ENCODE measurements at regions not wholly inside any gene's neighbourhood (a gene's known extent, or its start where the extent isn't known, plus 50 kb on each side); places are given as distances from the start of the nearest gene placed in this dataset.

DNA sequence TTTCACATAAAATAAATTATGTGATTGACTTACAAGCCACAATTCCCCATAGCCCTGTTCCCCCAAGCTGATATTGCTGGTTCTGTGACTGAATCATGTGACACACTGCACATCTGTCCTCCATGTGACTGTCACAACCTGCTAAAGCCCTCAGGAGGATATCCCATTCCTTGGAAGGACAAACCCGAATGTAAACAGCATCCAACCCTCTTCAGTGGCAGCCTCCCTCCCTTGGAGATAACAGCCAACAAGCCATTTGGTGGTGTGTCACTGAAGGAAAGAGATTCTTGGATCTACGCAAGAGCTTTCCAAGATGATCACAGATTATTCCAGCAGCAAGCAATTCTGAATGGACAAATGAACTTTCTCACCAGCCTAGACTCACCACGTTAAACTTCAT, 153.9 kb upstream of the TIAM1 start:
- DNase-seq, result no peak

DNA sequence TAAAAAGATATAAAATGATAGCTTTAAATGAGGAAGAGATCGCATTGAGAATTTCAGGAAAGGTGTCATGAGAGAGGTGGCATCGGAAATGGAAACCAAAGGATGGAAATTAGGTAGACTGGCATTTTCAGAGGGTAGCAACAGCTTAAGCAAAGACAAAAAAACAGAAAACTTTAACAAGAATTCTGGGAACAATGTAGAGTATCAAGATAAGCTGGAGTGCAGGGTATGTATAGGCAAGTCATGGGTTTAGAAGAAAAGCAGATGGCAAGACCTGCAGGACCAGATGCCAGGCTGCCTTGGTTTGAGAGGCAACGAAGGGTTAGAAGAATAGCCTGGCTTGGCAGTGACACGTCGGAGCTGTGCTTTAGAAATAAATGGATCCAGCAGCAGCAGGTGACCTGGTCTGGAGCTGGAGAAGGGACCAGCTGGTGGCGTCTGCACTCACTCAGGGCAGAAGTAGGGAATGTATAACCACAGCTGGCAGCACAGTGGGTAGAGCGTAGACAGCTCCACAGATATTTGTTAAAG, 149.4 kb upstream of the TIAM1 start:
- no peak for DNase-seq

DNA sequence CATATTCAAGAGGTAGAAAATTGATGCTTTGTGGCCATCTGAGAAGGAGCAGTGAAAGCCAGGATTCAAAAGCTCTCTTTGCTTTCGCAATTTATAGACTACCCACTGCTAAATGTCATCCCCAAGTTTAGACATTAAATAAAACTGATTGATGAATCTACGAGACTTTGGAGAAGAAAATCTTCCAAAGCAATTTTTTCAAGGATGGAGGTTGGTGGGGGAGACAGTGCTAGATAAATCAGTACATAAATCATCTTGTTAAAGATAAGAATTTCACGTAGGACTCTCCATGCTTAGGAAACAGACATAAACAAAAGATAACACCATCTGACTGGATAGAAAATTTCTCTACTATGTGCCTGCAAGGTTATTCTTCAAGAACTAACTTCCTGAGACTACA, 147.6 kb upstream of the TIAM1 start:
- no peak for DNase-seq

DNA sequence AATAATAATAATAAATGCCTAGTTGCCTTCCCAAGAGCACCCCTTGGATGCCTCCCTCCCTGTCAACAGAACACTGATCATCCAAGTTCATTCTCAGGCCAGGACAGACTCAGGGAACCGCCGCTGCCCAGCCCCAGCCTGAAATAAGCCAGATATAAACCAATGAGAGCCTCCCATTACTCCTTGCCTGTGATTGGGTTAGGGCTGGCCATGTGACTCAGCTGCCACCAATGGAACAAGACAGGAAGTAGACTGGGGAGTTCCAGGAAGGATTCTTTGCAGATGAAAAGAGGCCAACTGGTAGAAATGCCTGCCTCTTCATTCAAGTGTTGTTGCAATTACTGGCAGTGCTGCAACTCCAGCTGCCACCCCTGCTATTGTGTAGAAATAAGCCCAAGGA, 146.4 kb upstream of the TIAM1 start:
- no peak for DNase-seq

DNA sequence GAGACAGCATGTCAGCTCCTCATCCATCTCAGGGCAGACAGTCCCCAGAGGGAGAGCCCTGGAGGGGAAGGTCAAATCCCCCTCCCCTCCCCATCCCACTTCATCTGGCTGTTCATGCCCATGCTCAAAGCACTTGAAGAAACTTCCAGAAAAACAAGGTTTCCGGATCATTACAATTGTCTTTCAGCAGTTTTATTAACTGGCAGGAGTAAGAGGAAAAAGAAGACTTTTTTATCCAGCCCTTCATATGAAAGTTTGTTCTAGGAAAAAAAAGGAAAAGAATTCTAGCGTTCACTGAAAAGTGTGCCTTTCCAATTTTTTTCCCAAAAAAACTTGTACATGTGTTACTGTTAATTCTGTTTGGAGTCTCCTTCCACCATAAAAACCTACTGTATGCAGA, 145.7 kb upstream of the TIAM1 start:
- no peak for DNase-seq

DNA sequence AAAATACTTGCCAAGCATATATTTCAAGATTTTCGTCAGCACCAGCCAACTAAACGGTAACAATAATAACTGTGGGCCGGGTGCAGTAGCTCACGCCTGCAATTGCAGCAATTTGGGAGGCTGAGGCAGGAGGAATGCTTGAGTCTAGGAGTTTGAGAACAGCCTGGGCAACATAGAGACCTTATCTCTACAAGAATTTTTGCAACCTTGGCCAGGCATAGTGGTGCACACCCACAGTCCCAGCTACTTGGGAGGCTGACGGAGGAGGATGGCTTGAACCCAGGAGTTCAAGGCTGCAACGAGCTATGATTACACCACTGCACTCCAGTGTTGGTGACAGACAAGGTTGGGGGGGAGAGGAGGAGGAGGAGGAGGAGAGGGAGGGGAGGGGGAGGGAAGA, 145.0 kb upstream of the TIAM1 start:
- DNase-seq, result no peak

DNA sequence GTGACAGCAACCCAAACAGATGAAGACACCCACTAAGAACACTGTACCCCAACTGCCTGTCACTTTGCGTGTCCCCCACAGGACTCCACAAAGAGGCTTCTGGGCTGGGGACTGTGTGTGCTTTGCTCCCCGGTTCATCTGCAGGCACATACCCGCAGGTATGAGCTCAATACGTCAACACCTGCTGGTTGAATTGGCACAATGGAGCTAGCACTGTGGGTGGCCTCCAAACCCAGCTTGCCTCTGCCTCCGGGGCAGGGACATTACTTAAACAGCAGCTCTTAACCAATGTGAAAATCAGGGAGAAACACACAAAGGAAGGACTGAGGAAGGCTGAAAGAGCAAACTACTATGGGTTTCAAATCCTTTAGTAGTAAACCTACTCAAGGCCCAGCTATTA, 140.2 kb upstream of the TIAM1 start:
- DNase-seq, result no peak

DNA sequence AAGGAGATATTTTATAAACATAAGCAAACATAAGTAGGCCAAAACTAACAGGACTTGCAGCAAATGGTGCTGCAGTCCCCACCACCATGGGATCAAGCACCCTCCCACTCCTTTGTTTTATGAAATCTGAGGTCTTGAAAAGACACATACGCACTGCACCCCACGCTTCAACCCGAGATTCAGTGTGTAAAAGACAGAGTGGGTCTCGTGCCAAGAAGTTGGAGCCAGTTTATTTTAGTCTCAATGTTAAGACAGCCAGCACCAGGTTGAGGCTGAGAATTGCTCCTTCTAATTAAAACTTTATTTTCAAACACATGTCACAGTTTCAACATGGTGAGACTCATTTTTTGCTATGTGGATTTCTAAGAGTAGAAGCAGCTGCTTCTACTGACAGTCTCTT, 139.1 kb upstream of the TIAM1 start:
- no peak for DNase-seq

DNA sequence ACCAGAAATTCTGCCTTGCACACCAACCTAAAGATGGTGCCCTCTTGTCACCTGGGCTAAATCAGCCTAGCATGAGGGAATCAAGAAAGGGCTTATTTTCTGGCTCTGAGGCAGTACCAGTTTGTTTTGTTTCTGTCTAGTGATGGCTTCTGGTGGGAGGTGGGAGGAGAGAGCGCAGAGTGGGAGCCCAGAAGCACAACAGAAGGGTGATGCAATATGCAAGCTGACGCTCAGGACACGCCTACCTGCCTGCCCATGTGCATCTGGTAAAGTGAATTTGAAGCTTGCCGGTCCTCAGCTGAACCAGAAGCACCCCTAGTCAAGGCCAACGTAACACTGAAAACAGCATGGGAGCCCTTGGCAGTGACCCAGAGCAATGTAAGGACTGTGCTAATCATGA, 138.4 kb upstream of the TIAM1 start:
- no peak for DNase-seq

DNA sequence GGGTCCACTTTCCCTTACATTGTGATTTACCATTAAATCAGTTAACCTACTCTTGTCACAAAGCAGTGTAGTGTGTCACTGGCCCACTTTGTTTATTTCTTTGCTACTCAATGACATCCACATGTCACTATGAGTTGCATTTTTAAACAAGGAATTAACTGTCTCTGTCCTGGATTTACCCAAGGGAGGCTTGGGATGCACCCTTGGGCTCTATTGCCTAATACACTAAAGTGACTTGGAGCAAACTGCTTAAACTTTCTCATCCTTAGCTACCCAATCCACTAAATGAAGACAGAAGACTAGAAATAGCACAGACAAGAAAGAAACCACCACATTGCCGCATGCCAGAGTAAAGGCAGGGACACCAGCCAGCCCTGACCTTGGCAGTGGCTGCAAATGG, 136.2 kb upstream of the TIAM1 start:
- no peak for DNase-seq

DNA sequence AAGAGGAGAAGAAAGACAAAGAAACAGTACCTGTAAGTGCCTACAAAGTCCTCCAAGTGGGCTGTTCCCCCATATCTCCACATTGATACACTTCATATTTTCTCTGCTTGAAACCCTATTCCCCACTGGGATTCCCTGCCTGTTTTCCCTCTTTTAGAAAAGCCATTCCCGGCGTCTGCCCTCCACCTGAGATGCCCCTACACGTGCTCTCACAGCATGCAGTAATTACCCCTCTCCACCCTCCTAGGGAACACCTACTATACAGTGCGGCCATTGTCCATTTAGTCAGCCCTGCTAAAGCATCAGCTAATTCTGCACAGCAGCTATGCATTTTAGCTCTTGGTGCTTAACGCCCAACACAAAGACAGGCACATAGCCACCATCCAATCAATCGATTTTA, 135.7 kb upstream of the TIAM1 start:
- DNase-seq, result no peak

DNA sequence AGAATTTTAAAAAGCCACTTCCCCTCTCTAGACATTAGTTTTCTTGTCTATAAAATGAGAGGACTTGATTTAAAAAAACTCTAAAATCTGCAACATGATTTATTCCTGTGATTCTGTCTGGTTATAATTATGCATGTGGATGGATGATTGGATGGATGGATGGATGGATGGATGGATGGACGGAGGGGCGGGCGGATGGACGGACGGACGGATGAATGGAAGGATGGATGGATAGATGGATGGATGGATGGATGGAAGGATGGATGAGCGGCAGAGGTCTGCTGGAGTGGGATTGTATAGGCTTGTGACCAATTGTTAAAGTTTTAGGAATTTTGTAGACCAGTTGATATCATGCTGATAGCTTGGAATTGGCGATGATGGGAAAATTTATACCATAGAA, 135.2 kb upstream of the TIAM1 start:
- DNase-seq, result no peak

DNA sequence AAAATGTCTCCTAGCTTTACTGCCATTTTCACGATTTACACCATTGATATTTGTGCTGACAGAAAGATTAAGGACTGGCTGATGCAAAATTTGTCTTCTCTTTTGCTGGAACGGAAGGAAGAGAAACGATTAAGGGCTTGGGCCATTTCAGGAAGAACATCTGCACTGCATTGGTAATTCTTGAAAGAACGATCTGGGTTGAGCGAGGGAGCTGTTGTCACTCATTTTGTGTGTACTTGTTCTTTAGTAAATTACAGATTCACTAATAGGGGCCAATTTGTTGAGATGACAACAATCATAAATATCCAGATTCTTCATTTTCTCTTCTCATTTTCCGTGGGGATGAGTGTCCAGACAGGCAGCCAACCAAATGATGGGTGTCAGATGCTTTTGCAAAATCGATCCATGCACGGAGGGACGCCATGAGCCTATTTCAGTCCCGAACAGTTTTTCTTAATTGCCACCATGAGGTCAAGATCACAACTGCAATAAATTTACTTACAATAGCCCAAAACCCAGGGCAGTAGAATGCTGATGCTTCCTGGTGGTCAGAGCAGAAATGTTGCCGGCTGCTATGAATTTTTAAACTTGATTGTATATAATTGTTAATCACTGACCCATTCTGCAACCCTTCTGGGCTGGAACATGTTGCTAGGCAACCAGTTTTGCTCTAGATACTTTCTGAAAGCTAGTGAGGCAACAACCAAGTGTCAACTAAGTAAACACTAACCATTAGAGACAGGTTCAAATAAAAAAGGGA, 132.4 kb upstream of the TIAM1 start:
- no peak for DNase-seq

DNA sequence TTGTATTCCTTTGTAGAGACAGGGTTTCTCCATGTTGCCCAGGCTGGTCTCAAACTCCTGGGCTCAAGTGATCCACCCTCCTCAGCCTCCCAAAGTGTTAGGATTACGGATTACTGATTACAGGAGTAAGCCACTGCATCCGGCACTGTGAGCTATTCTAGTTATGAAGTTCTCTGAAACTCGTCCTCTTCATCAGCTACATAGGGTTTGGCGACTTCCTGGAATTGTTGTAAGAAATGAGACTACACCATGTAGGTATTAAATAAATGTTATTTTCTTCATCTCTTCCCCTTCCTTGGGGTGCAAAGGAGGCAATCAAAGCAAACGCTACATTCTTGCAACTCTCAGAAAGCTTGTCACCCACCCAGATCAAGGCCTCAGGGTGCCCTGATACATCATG, 131.2 kb upstream of the TIAM1 start:
- no peak for DNase-seq

DNA sequence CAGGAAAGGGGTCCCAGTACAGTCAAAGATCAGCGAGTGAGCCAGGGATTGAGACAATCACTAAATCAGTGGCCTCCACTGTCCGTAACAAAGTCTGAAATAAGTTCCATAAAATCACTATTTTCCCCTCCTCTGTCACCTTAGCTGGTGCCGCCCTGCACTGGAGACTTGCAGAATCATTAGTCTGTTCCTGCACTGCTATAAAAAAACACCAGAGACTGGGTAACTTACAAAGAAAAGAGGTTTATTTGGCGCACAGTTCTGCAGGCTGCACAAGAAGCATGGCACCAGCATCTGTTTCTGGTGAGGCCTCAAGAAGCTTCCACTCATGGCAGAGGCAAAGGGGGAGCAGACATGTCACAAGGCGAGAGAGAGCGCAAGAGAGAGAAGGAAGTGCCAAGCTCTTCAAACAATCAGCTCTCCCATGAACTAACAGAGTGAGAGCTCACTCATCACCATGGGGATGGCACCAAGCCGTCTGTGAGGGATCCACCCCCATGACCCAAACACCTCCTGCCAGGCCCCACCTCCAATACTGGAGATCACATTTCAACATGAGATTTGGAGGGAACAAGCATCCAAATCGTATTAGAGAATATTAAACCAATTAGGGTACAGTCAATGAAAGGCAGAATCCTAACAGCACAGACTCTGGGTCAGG, 129.8 kb upstream of the TIAM1 start:
- no peak for DNase-seq

DNA sequence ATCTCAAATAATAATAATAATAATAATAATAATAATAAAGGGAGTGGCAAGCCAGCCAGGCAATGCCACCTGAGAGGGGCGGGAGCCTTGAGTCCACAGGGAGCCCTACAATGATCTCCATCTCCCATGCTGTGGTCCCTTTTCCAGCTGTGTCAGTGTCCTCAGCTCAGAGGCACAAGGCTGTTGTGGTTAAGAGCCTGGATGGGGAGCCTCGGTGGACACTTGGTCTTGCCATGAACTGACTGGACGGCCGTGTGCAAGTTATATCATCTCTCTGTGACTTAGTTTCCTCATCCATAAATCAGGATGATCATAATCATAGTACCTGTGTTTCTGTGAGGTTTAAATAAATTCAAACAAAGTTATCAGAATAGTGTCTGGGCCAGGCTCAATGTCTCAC, 127.8 kb upstream of the TIAM1 start:
- DNase-seq, result no peak

DNA sequence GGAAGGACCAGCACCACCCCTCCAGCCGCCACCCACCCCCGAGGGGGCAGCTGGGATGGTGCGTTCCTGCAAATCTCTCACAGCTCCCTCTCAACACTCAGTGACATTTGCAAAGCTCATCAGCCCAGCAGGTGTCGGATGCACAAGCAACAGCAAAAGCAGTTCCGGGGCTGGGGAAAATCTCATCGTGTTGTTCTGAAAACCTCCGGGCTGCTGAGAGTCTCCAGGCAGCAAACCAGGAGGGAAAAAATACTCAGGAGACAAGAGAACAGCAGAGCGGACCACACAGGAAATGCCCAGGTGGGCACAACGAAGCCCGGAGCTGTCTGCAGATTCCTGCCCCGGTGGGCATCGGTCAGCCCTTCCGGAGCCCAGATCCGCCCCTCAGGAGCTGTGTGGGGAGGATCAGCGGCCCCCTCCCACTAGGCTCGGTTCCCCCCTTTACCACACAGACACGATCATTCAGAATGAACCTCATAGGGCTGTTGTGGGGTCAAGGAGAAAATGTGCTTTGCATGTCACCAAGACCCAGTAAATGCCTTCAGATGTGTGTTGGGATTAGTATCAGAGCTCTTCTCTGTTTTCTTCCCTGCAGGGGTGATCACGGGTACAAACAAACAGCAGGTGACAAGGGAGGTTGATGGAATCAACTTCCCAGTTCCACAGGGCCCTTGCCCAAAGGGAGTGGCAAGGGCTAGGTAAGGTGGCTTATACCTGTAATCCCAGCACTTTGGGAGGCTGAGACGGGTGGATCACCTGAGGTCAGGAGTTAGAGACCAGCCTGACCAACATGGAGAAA, 127.0 kb upstream of the TIAM1 start:
- DNase-seq, result no peak

DNA sequence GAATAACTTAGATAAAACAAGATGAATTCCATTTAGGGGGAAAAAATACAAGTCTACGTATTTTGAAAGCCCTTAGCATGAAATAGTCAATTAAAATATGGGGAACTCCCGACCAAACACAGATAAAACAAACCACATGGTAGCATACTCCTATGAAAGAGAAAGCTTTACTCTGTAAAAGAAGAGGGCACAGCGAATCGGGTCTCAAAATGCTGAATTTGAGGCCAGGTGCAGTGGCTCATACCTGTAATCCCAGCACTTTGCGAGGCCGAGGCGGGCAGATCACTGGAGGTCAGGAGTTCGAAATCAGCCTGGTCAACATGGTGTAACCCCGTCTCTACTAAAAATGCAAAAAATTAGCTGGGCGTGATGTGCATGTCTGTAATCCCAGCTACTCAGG, 116.9 kb upstream of the TIAM1 start:
- no peak for DNase-seq

DNA sequence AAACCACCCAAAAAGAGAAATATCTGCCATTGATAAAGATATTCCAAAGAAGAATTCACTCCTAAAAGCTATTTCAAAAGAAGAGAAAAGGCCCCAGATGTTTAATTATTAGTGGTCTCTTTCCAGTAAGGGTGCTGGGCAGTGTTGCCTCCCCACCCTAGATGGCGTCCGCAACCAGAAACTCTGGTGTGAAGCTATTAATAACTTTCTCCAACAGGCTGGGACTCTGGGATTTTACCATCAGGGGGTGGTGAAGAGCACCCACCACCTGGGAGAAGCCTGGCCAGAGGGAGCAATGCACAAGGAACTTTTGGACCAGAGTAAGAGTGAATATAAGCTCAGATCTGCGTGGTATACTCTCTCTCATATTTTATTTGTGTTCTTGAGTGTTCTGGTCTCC, 115.4 kb upstream of the TIAM1 start:
- DNase-seq, result no peak

DNA sequence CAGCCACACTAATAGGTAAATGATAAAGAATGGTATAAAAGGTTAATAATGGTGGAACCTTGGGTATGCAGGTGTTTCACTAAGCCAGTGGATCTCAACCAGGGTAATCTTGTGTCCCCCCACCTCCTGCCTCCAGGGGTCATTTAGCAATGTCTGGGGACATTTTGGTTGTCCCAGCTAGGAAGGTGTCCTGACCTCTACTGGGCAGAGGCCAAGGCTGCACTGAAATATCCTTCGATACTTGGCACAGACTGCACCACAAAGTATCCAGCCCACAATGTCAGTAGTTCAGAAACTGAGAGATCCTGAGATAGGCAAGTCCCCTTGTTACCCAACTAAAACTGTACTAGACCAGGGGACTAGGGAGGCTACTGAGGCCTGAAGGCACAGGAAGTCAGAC, 113.6 kb upstream of the TIAM1 start:
- DNase-seq, result no peak

DNA sequence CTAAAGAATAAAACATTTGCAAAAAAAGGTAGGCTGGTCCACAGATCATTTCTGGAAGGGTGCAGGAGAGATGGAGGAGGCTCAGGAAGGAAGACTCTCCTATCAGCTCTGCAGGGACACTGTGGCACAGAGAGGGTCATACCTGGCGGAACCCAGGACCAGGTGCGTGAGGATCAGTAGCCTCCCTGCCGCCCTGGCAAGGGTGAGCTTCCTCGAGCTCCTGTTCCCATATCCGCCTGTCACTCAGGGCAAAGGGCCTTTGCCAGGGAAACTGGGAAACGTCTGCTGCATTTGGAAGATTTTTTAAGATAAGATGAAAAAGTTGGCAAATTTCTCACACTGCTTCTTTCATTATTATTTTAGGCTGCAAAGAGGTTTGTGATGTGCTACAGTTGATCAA, 112.1 kb upstream of the TIAM1 start:
- DNase-seq, result no peak

DNA sequence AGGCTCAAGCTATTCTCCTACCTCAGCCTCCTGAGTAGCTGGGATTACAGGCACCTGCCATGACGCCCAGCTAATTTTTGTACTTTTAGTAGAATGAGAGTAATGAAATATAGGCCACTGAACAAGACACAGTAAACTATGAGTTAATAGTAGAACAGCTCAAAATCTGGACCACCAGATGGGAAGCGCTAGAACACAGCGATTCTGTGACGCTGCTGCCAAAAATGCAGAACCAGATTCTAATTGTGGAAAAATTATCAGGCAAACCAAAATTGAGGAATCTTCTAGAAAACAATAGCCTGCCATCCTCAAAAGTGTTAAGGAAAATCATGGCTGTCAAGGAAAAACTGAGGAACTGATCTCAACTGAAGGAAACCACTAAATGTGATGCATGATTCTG, 111.4 kb upstream of the TIAM1 start:
- DNase-seq, result no peak

DNA sequence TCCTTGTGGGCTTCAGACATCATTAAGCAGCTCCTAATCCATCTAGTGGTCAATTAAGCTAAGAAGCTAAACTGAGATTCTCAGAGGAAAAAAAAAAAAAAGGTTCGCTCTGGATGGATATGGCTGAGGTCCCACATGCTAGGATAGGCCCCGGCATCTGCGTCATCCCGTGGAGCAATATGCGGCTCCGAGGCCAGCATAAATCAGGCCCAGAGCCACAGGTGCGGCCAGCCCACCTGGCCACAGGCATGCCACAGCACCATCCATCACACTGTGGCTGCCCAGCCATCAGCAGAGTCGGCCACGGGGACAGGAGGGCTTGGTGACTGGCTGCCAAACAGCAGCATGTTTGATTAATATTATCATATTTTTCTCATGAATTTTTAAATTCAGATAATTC, 106.9 kb upstream of the TIAM1 start:
- DNase-seq, result no peak

DNA sequence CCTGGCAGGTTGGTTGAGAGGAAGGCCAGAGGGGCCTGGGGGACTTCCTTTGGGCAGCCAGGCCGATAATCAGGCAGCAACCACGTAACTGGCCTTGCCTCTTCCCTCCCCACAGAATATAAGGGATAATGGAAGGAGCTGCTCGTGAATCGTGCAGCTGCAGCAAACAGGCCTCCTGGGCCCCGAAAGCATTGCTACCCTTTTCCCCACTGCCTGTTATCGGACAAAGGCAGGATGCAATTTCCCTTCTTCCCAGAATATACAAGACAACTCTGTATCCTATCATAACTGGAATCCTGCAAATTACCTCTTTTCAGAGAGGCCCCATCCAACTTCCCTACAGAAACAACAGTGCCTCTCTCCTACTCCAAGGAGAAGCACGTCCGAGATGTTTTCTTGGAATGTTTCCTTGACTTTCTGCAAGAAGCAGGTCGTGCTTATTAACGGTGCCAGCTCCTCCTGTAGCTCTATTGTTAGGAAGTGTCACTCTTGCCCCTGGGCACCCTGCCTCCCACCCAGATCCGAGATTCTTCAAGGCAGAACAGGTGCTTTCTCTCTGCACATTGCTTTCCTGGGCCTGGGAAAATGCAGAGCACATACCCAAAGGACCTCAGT, 106.0 kb upstream of the TIAM1 start:
- DNase-seq, result no peak

Measured in kidney glomerular epithelial cell (primary cell).